ENCODE measurements at regions not wholly inside any gene's neighbourhood (a gene's known extent, or its start where the extent isn't known, plus 50 kb on each side); places are given as distances from the start of the nearest gene placed in this dataset.
"Not testable (repeated sequence)": the region's sequence is repeated elsewhere in the genome, so short reads cannot be mapped to it uniquely, and the experiment has no call there.

GRCh38 chr6:86615299-86615698, 322.0 kb upstream of the HTR1E start:
- DNase-seq (ENCODE audit: low read depth, low spot score), result no peak
- Histone ChIP-seq H3K9ac (ENCODE audit: insufficient read length) (no peak overlapping the region), H3K4me3 (no peak overlapping the region), H3K9me3 (ENCODE audit: low read depth, low read length) (no peaks in the 10 kb centered on the region), H3K27ac (no peak overlapping the region), H3K36me3 (ENCODE audit: insufficient read depth, low read length) (no peaks in the 10 kb centered on the region)
- TF ChIP-seq EZH2 (IDR thresholded peaks at IDR 0.05), result no peak
- no peak for TF ChIP-seq POLR2AphosphoS5 (IDR thresholded peaks at IDR 0.05; ENCODE audit: borderline replicate concordance, low read depth, low read length)
- no peak for TF ChIP-seq FOXP2 (optimal IDR thresholded peaks at IDR 0.05; ENCODE audit: control extremely low read depth, extremely low read length, insufficient read depth)

GRCh38 chr6:86609549-86610388, 327.6 kb upstream of the HTR1E start:
- H3K9ac ChIP-seq (ENCODE audit: insufficient read length), result no peak overlapping the region
- H3K9me3 ChIP-seq (ENCODE audit: low read depth, low read length), result no peaks in the 10 kb centered on the region
- TF ChIP-seq FOXP2 (optimal IDR thresholded peaks at IDR 0.05; ENCODE audit: control extremely low read depth, extremely low read length, insufficient read depth), result no peak
- TF ChIP-seq EZH2 (IDR thresholded peaks at IDR 0.05), result no peak
- TF ChIP-seq POLR2AphosphoS5 (IDR thresholded peaks at IDR 0.05; ENCODE audit: borderline replicate concordance, low read depth, low read length), result no peak
- H3K27ac ChIP-seq, result no peak overlapping the region
- DNase-seq (ENCODE audit: low read depth, low spot score), result no peak
- H3K4me3 ChIP-seq, result no peak overlapping the region
- H3K36me3 ChIP-seq (ENCODE audit: insufficient read depth, low read length), result no peaks in the 10 kb centered on the region

DNA sequence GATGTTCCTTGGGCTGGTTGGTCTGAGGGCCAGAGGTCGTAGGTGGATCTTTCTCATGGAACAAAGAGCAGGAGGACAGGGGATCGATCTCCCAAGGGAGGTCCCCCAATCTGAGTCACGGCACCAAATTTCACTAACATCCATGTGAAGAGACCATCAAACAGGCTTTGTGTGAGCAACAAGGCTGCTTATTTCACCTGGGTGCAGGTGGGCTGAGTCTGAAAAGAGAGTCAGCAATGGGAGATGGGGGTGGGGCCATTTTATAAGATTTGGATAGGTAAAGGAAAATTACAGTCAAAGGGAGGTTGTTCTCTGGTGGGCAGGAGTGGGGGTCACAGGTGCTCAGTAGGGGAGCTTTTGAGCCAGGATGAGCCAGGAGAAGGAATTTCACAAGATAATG, 334.0 kb upstream of the HTR1E start:
- not testable (repeated sequence) for H3K36me3 ChIP-seq (ENCODE audit: insufficient read depth, low read length); H3K4me3 ChIP-seq; H3K27ac ChIP-seq; H3K9me3 ChIP-seq (ENCODE audit: low read depth, low read length); DNase-seq (ENCODE audit: low read depth, low spot score); H3K9ac ChIP-seq (ENCODE audit: insufficient read length)

- not testable (repeated sequence) for DNase-seq (ENCODE audit: low read depth, low spot score); H3K27ac ChIP-seq; H3K4me3 ChIP-seq; H3K9me3 ChIP-seq (ENCODE audit: low read depth, low read length); H3K9ac ChIP-seq (ENCODE audit: insufficient read length); H3K36me3 ChIP-seq (ENCODE audit: insufficient read depth, low read length)
These were observed 335.2 kb upstream of the HTR1E start for GRCh38 chr6:86602093-86602492.

- not testable (repeated sequence) for H3K4me3 ChIP-seq; DNase-seq (ENCODE audit: low read depth, low spot score); H3K9ac ChIP-seq (ENCODE audit: insufficient read length); H3K9me3 ChIP-seq (ENCODE audit: low read depth, low read length); H3K27ac ChIP-seq; H3K36me3 ChIP-seq (ENCODE audit: insufficient read depth, low read length)
These were observed 338.4 kb upstream of the HTR1E start for GRCh38 chr6:86598969-86599368.

- H3K27ac ChIP-seq, result no peak overlapping the region
- no peak for TF ChIP-seq EZH2 (IDR thresholded peaks at IDR 0.05)
- no peak for TF ChIP-seq POLR2AphosphoS5 (IDR thresholded peaks at IDR 0.05; ENCODE audit: borderline replicate concordance, low read depth, low read length)
- TF ChIP-seq FOXP2 (optimal IDR thresholded peaks at IDR 0.05; ENCODE audit: control extremely low read depth, extremely low read length, insufficient read depth), result no peak
- no peaks in the 10 kb centered on the region for H3K36me3 ChIP-seq (ENCODE audit: insufficient read depth, low read length)
- no peak for DNase-seq (ENCODE audit: low read depth, low spot score)
- H3K9me3 ChIP-seq (ENCODE audit: low read depth, low read length), result no peaks in the 10 kb centered on the region
- no peak overlapping the region for H3K4me3 ChIP-seq
- H3K9ac ChIP-seq (ENCODE audit: insufficient read length), result no peak overlapping the region
These were observed 341.7 kb upstream of the HTR1E start for GRCh38 chr6:86595641-86596040.

- H3K27ac ChIP-seq, result no peak overlapping the region
- no peak overlapping the region for H3K9ac ChIP-seq (ENCODE audit: insufficient read length)
- TF ChIP-seq FOXP2 (optimal IDR thresholded peaks at IDR 0.05; ENCODE audit: control extremely low read depth, extremely low read length, insufficient read depth) (no peak), POLR2AphosphoS5 (IDR thresholded peaks at IDR 0.05; ENCODE audit: borderline replicate concordance, low read depth, low read length) (no peak), EZH2 (IDR thresholded peaks at IDR 0.05) (no peak)
- DNase-seq (ENCODE audit: low read depth, low spot score), result no peak
- no peaks in the 10 kb centered on the region for H3K9me3 ChIP-seq (ENCODE audit: low read depth, low read length)
- no peaks in the 10 kb centered on the region for H3K36me3 ChIP-seq (ENCODE audit: insufficient read depth, low read length)
- H3K4me3 ChIP-seq, result no peak overlapping the region
These were observed 351.1 kb upstream of the HTR1E start for GRCh38 chr6:86586195-86586594.

GRCh38 chr6:86581833-86582232, 355.5 kb upstream of the HTR1E start:
- DNase-seq (ENCODE audit: low read depth, low spot score), result no peak
- no peaks in the 10 kb centered on the region for H3K36me3 ChIP-seq (ENCODE audit: insufficient read depth, low read length)
- no peak overlapping the region for H3K27ac ChIP-seq

GRCh38 chr6:86563197-86563596, 374.1 kb upstream of the HTR1E start:
- H3K36me3 ChIP-seq (ENCODE audit: insufficient read depth, low read length), result no peaks in the 10 kb centered on the region
- TF ChIP-seq FOXP2 (optimal IDR thresholded peaks at IDR 0.05; ENCODE audit: control extremely low read depth, extremely low read length, insufficient read depth) (no peak), EZH2 (IDR thresholded peaks at IDR 0.05) (no peak), POLR2AphosphoS5 (IDR thresholded peaks at IDR 0.05; ENCODE audit: borderline replicate concordance, low read depth, low read length) (no peak)

More at GRCh38 chr6:86581833-86582232, 355.5 kb upstream of the HTR1E start:
- no peak for TF ChIP-seq EZH2 (IDR thresholded peaks at IDR 0.05)
- TF ChIP-seq FOXP2 (optimal IDR thresholded peaks at IDR 0.05; ENCODE audit: control extremely low read depth, extremely low read length, insufficient read depth), result no peak
- TF ChIP-seq POLR2AphosphoS5 (IDR thresholded peaks at IDR 0.05; ENCODE audit: borderline replicate concordance, low read depth, low read length), result no peak
- H3K9ac ChIP-seq (ENCODE audit: insufficient read length), result no peak overlapping the region
- H3K9me3 ChIP-seq (ENCODE audit: low read depth, low read length), result no peaks in the 10 kb centered on the region
- no peak overlapping the region for H3K4me3 ChIP-seq

More at GRCh38 chr6:86563197-86563596, 374.1 kb upstream of the HTR1E start:
- Histone ChIP-seq H3K9ac (ENCODE audit: insufficient read length) (no peak overlapping the region), H3K27ac (no peak overlapping the region), H3K9me3 (ENCODE audit: low read depth, low read length) (no peaks in the 10 kb centered on the region), H3K4me3 (no peak overlapping the region)
- no peak for DNase-seq (ENCODE audit: low read depth, low spot score)

Data from SK-N-MC (cell line).